ENCODE measurements at regions not wholly inside any gene's neighbourhood (a gene's known extent, or its start where the extent isn't known, plus 50 kb on each side); places are given as distances from the start of the nearest gene placed in this dataset.

DNA sequence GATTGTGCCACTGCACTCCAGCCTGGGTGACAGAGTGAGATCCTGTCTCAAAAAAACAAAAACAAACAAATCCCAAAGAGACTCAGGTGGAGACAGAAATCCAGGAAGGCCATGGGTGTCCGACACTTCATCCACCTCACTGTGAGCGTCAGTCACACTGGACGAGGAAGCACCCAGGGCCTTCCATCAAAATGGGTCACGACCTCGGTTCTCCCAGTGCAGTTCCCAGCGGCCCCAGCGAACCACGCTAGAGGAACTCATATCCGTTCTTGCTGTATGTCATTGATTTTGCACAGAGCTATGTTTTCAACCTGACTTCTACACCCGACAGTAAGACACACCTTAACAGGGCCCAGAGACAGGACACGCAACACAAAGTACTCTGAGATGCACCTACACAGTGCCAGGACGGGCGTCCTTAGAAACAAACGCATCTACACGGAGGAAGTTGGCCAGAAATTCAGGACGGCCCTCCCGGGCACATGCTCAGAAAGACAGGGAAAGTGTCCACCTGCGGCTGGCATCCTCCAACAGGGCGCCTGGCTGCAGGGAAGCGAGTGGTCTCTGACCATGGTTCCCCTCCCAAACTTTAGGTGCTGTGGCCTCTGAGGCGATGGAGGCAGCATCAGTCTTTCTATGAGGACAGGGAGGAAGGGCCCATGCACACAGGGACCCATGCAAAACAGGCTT lies 410.5 kb downstream of the CTTN start:
- TF ChIP-seq EZH2phosphoT487 (IDR thresholded peaks at IDR 0.05; ENCODE audit: unreplicated experiment) (no peak), EZH2 (IDR thresholded peaks at IDR 0.05; ENCODE audit: low read depth, unreplicated experiment) (no peak), CTCF (conservative IDR thresholded peaks at IDR 0.05; ENCODE audit: low read depth in 2 of 2) (no peak), CREB1 (CRISPR knock-in tag; IDR thresholded peaks at IDR 0.05; ENCODE audit: low read depth) (no peak), POLR2AphosphoS5 (IDR thresholded peaks at IDR 0.05; ENCODE audit: low read depth) (no peak), ETS1 (IDR thresholded peaks at IDR 0.05) (no peak), REST (IDR thresholded peaks at IDR 0.05; ENCODE audit: unreplicated experiment) (no peak), JUNB (IDR thresholded peaks at IDR 0.05; ENCODE audit: unreplicated experiment) (no peak), NANOG (IDR thresholded peaks at IDR 0.05; ENCODE audit: borderline replicate concordance) (no peak)

All from GM23338 (cell line).